ACC112 (cell line): ENCODE measurements at regions not wholly inside any gene's neighbourhood (a gene's known extent, or its start where the extent isn't known, plus 50 kb on each side); places are given as distances from the start of the nearest gene placed in this dataset.
"Not testable (repeated sequence)": the region's sequence is repeated elsewhere in the genome, so short reads cannot be mapped to it uniquely, and the experiment has no call there.

ENCODE experiments used
- H2AFZ ChIP-seq: fragments of 200-600 bp; sonication (generic); one replicate; pipeline ENCODE4 v1.6.0; 2017; ENCODE audit warnings: antibody characterized with exemption, low read length; ENCODE audit not compliant: unreplicated experiment
- H3K27ac ChIP-seq: fragments of 200-600 bp; sonication (generic); 2 replicates; pipeline ENCODE4 v1.5.1; 2014; ENCODE audit warnings: low read depth, mild to moderate bottlenecking, antibody characterized with exemption, low read length, moderate library complexity
- H3K27me3 ChIP-seq: fragments of 200-600 bp; sonication (generic); 2 replicates; pipeline ENCODE4 v1.6.1; 2014; ENCODE audit warnings: mild to moderate bottlenecking, antibody characterized with exemption, low read length, moderate library complexity, mixed read lengths; ENCODE audit not compliant: insufficient read depth
- H3K36me3 ChIP-seq: fragments of 200-600 bp; sonication (generic); 2 replicates; pipeline ENCODE4 v1.6.1; 2016; ENCODE audit warnings: mild to moderate bottlenecking, antibody characterized with exemption, low read length, moderate library complexity, mixed read lengths; ENCODE audit not compliant: insufficient read depth
- H3K4me1 ChIP-seq: fragments of 200-600 bp; sonication (generic); one replicate; pipeline ENCODE4 v1.6.1; 2016; ENCODE audit warnings: low read length, mixed read lengths; ENCODE audit not compliant: insufficient read depth, unreplicated experiment, control insufficient read depth
- H3K4me3 ChIP-seq: fragments of 200-600 bp; sonication (generic); 2 replicates; pipeline ENCODE4 v1.5.1; 2014; ENCODE audit warnings: mild to moderate bottlenecking, low read depth, low read length
- H3K79me2 ChIP-seq: fragments of 200-600 bp; sonication (generic); one replicate; pipeline ENCODE4 v1.6.0; 2016; ENCODE audit warnings: low read length; ENCODE audit not compliant: control insufficient read depth, unreplicated experiment, insufficient read depth

- H3K79me2 ChIP-seq, H3K36me3 ChIP-seq, H3K27me3 ChIP-seq, H3K4me1 ChIP-seq, H3K27ac ChIP-seq, H2AFZ ChIP-seq, H3K4me3 ChIP-seq: not testable (repeated sequence)
These were observed 1112.5 kb downstream of the TMEM121 start for GRCh38 chr14:106638786-106639452.

GRCh38 chr14:106642090-106642489 is 1115.7 kb downstream of the TMEM121 start:
- Histone ChIP-seq H3K27ac (no peak overlapping the region), H3K27me3 (no peaks in the 10 kb centered on the region), H3K36me3 (no peaks in the 10 kb centered on the region)

GRCh38 chr14:106642971-106643370 is 1116.6 kb downstream of the TMEM121 start:
- H3K36me3 ChIP-seq, H3K4me1 ChIP-seq, H3K27ac ChIP-seq: not testable (repeated sequence)

More at GRCh38 chr14:106642090-106642489, 1115.7 kb downstream of the TMEM121 start:
- Histone ChIP-seq H3K4me3 (no peak overlapping the region), H3K4me1 (no peaks in the 10 kb centered on the region), H3K79me2 (no peaks in the 10 kb centered on the region), H2AFZ (no peak overlapping the region)

GRCh38 chr14:106648874-106649273 is 1122.5 kb downstream of the TMEM121 start:
- H3K36me3 ChIP-seq, H3K4me3 ChIP-seq, H2AFZ ChIP-seq, H3K4me1 ChIP-seq, H3K79me2 ChIP-seq, H3K27ac ChIP-seq, H3K27me3 ChIP-seq: not testable (repeated sequence)

More at GRCh38 chr14:106642971-106643370, 1116.6 kb downstream of the TMEM121 start:
- H3K27me3 ChIP-seq, H2AFZ ChIP-seq, H3K4me3 ChIP-seq, H3K79me2 ChIP-seq: not testable (repeated sequence)

GRCh38 chr14:106651016-106651415 is 1124.6 kb downstream of the TMEM121 start:
- Histone ChIP-seq H3K27ac (no peak overlapping the region), H3K27me3 (no peaks in the 10 kb centered on the region), H2AFZ (no peak overlapping the region), H3K4me1 (no peaks in the 10 kb centered on the region), H3K4me3 (no peak overlapping the region), H3K36me3 (no peaks in the 10 kb centered on the region), H3K79me2 (no peaks in the 10 kb centered on the region)

GRCh38 chr14:106652494-106652893 is 1126.1 kb downstream of the TMEM121 start:
- Histone ChIP-seq H2AFZ (no peak overlapping the region), H3K27me3 (no peaks in the 10 kb centered on the region), H3K36me3 (no peaks in the 10 kb centered on the region), H3K79me2 (no peaks in the 10 kb centered on the region), H3K4me1 (no peaks in the 10 kb centered on the region), H3K27ac (no peak overlapping the region), H3K4me3 (no peak overlapping the region)

- H3K36me3 ChIP-seq: no peaks in the 10 kb centered on the region
- no peak overlapping the region for H3K4me3 ChIP-seq
- H3K79me2 ChIP-seq: no peaks in the 10 kb centered on the region
- H3K27ac ChIP-seq: no peak overlapping the region
- H3K27me3 ChIP-seq: no peaks in the 10 kb centered on the region
- H2AFZ ChIP-seq: no peak overlapping the region
- H3K4me1 ChIP-seq: no peaks in the 10 kb centered on the region
These were observed 1131.1 kb downstream of the TMEM121 start for GRCh38 chr14:106657460-106657859.

GRCh38 chr14:106658066-106658860 is 1131.9 kb downstream of the TMEM121 start:
- not testable (repeated sequence) for H3K4me1 ChIP-seq, H2AFZ ChIP-seq, H3K27ac ChIP-seq

GRCh38 chr14:106661561-106661960 is 1135.2 kb downstream of the TMEM121 start:
- H3K27me3 ChIP-seq, H3K4me1 ChIP-seq, H2AFZ ChIP-seq, H3K36me3 ChIP-seq, H3K4me3 ChIP-seq, H3K27ac ChIP-seq, H3K79me2 ChIP-seq: not testable (repeated sequence)

More at GRCh38 chr14:106658066-106658860, 1131.9 kb downstream of the TMEM121 start:
- H3K4me3 ChIP-seq, H3K27me3 ChIP-seq, H3K36me3 ChIP-seq, H3K79me2 ChIP-seq: not testable (repeated sequence)

- no peak overlapping the region for H3K4me3 ChIP-seq
- H3K79me2 ChIP-seq: no peaks in the 10 kb centered on the region
- no peaks in the 10 kb centered on the region for H3K27me3 ChIP-seq
- H2AFZ ChIP-seq: no peak overlapping the region
- H3K27ac ChIP-seq: no peak overlapping the region
- H3K4me1 ChIP-seq: no peaks in the 10 kb centered on the region
- H3K36me3 ChIP-seq: no peaks in the 10 kb centered on the region
These were observed 1136.7 kb downstream of the TMEM121 start for GRCh38 chr14:106662936-106663550.
